Astrocyte (in vitro differentiated cells and primary cell): ENCODE measurements at regions not wholly inside any gene's neighbourhood (a gene's known extent, or its start where the extent isn't known, plus 50 kb on each side); places are given as distances from the start of the nearest gene placed in this dataset.

ENCODE experiments used
- CTCF ChIP-seq: IDR thresholded peaks from 2 replicates; pipeline ENCODE4 v1.5.1; 2011; ENCODE audit warnings: low read depth, mild to moderate bottlenecking, inconsistent platforms, low read length, moderate library complexity; ENCODE audit not compliant: insufficient read depth
- EZH2 ChIP-seq: IDR thresholded peaks from 2 replicates; pipeline ENCODE4 v1.6.1; 2012; ENCODE audit warnings: mild to moderate bottlenecking, low read length, inconsistent platforms; ENCODE audit not compliant: insufficient read depth

- no peak for TF ChIP-seq CTCF
- TF ChIP-seq EZH2: no peak
Measured at GRCh38 chrX:124232523-124233201, 99.8 kb upstream of the TEX13D start.
